ENCODE measurements at regions not wholly inside any gene's neighbourhood (a gene's known extent, or its start where the extent isn't known, plus 50 kb on each side); places are given as distances from the start of the nearest gene placed in this dataset.

- DNase-seq (ENCODE audit: low read depth) = no peak
Measured at GRCh38 chr6:137269803-137270202, 50.6 kb upstream of the IFNGR1 start.

- no peak for DNase-seq (ENCODE audit: low read depth)
Measured at GRCh38 chr6:137269347-137269746, 50.2 kb upstream of the IFNGR1 start.
